Caco-2 (cell line): ENCODE measurements at regions not wholly inside any gene's neighbourhood (a gene's known extent, or its start where the extent isn't known, plus 50 kb on each side); places are given as distances from the start of the nearest gene placed in this dataset.

Experiments
- BruUV-seq: library from RNA; stranded (reverse); fragments of 400-500 nt; replicated peaks from 2 replicates; lab custom pipeline; 2021; lab: Mats Ljungman, UMichigan
- CTCF ChIA-PET: fragments of 300-600 bp; sonication (Branson Sonifier 250); formaldehyde crosslinking; loops from one replicate; lab custom pipeline; 2022; ENCODE audit warnings: antibody characterized with exemption; lab: Charles Lee
- POLR2A ChIA-PET: fragments of 300-600 bp; sonication (Branson Sonifier 250); formaldehyde crosslinking; loops from one replicate; lab custom pipeline; 2022; ENCODE audit warnings: antibody characterized with exemption; lab: Charles Lee
- DNase-seq, 2 experiments: peaks; one replicate each; pipeline versions ENCODE4 v3.0.0 to v3.0.0-alpha.2; 2020 to 2022
- H3K27me3 ChIP-seq: replicated peaks from 2 replicates; pipeline ENCODE4 v1.6.0; 2011; ENCODE audit warnings: low read length; ENCODE audit not compliant: control insufficient read depth, insufficient read depth
- H3K36me3 ChIP-seq: 2 replicates; pipeline ENCODE4 v1.5.1; 2011; ENCODE audit warnings: low read length; ENCODE audit not compliant: control insufficient read depth, insufficient read depth
- H3K4me1 ChIP-seq: fragments of 250-450 bp; sonication (Bioruptor Pico); 2 replicates; pipeline ENCODE4 v1.5.1; 2020; ENCODE audit warnings: mild to moderate bottlenecking
- H3K4me3 ChIP-seq: 2 replicates; pipeline ENCODE4 v1.5.1; 2011; ENCODE audit warnings: low read depth, mild to moderate bottlenecking, control low read depth, low read length
- H3K9me3 ChIP-seq: fragments of 250-450 bp; sonication (Bioruptor Pico); 2 replicates; pipeline ENCODE4 v1.5.1; 2020; ENCODE audit warnings: mild to moderate bottlenecking, moderate library complexity
- H3K27ac Mint-ChIP-seq: one replicate; pipeline ENCODE4 v1.8.0; 2022; ENCODE audit warnings: mixed read lengths; ENCODE audit not compliant: unreplicated experiment
- H3K27me3 Mint-ChIP-seq: one replicate; pipeline ENCODE4 v1.8.0; 2022; ENCODE audit warnings: mixed read lengths; ENCODE audit not compliant: insufficient read depth, unreplicated experiment
- H3K36me3 Mint-ChIP-seq: one replicate; pipeline ENCODE4 v1.8.0; 2022; ENCODE audit warnings: mild to moderate bottlenecking, mixed read lengths; ENCODE audit not compliant: insufficient read depth, unreplicated experiment
- H3K4me1 Mint-ChIP-seq: one replicate; pipeline ENCODE4 v1.8.0; 2022; ENCODE audit warnings: low read depth, mixed read lengths; ENCODE audit not compliant: unreplicated experiment
- H3K4me3 Mint-ChIP-seq: one replicate; pipeline ENCODE4 v1.8.0; 2022; ENCODE audit warnings: mild to moderate bottlenecking, moderate library complexity, mixed read lengths; ENCODE audit not compliant: unreplicated experiment
- H3K9me3 Mint-ChIP-seq: one replicate; pipeline ENCODE4 v1.8.0; 2022; ENCODE audit warnings: mixed read lengths; ENCODE audit not compliant: unreplicated experiment
- CTCF ChIP-seq, 2 experiments: fragments of 200-600 bp in 1 of 2; IDR thresholded peaks; 1 replicate in 1 of 2; 2 replicates in 1 of 2; pipeline versions ENCODE4 v1.5.1 to v1.8.0; 2011 to 2022; ENCODE audit warnings: antibody characterized with exemption in 1 of 2, control low read depth in 1 of 2, inconsistent platforms in 1 of 2, low read depth in 1 of 2, low read length in 1 of 2, mild to moderate bottlenecking in 1 of 2, moderate library complexity in 1 of 2; ENCODE audit not compliant: insufficient read depth in 1 of 2, severe bottlenecking in 1 of 2, unreplicated experiment in 1 of 2
- intact Hi-C: fragments of 100-400 bp; cut with micrococcal nuclease; formaldehyde crosslinking; loops from one replicate; pipeline ENCODE4 v1.10.0; 2022; ENCODE audit not compliant: unreplicated experiment

GRCh38 chr2:189933041-189933440, 129.5 kb downstream of the MSTN start:
- H3K36me3 Mint-ChIP-seq, result no peaks in the 10 kb centered on the region
- Histone ChIP-seq H3K4me3 (no peak overlapping the region), H3K4me1 (peaks cover 6% of the 10 kb centered on the region; the same call in 1 of the 2 replicates), H3K9me3 (no peaks in the 10 kb centered on the region; the same call in 1 of the 2 replicates), H3K36me3 (no peaks in the 10 kb centered on the region), H3K27me3 (no peaks in the 10 kb centered on the region)
- H3K27me3 Mint-ChIP-seq, result no peaks in the 10 kb centered on the region
- intact Hi-C loops, result no loop called here
- CTCF ChIA-PET, result no interaction called here
- no peak for DNase-seq
- no peaks in the 10 kb centered on the region for H3K4me1 Mint-ChIP-seq
- no peak overlapping the region for H3K4me3 Mint-ChIP-seq
- peaks cover 2% of the 10 kb centered on the region for H3K9me3 Mint-ChIP-seq
- no peak overlapping the region for H3K27ac Mint-ChIP-seq
- TF ChIP-seq CTCF (IDR thresholded peaks at IDR 0.05; ENCODE audit: insufficient read depth in 1 of 2, low read depth in 1 of 2, low read length in 1 of 2, severe bottlenecking in 1 of 2, unreplicated experiment in 1 of 2), result no peak
- no TSS peak for BruUV-seq
- POLR2A ChIA-PET, result no interaction called here

- Mint-ChIP-seq H3K4me3 (no peak overlapping the region), H3K27ac (no peak overlapping the region), H3K27me3 (peaks cover 10% of the 10 kb centered on the region), H3K36me3 (no peaks in the 10 kb centered on the region), H3K4me1 (no peaks in the 10 kb centered on the region), H3K9me3 (no peaks in the 10 kb centered on the region)
- no peak overlapping the region for H3K4me3 ChIP-seq
- ChIA-PET CTCF (no interaction called here), POLR2A (no interaction called here)
- TF ChIP-seq CTCF (IDR thresholded peaks at IDR 0.05; ENCODE audit: insufficient read depth in 1 of 2, low read depth in 1 of 2, low read length in 1 of 2, severe bottlenecking in 1 of 2, unreplicated experiment in 1 of 2), result no peak
- no peaks in the 10 kb centered on the region for H3K27me3 ChIP-seq
- no peaks in the 10 kb centered on the region for H3K4me1 ChIP-seq
- DNase-seq, result no peak
- intact Hi-C loops, result no loop called here
- BruUV-seq, result no TSS peak
- no peaks in the 10 kb centered on the region for H3K36me3 ChIP-seq
- H3K9me3 ChIP-seq, result no peaks in the 10 kb centered on the region
Measured at GRCh38 chr2:189927823-189928222, 134.7 kb downstream of the MSTN start.
